ENCODE measurements at regions not wholly inside any gene's neighbourhood (a gene's known extent, or its start where the extent isn't known, plus 50 kb on each side); places are given as distances from the start of the nearest gene placed in this dataset.
"Not testable (repeated sequence)": the region's sequence is repeated elsewhere in the genome, so short reads cannot be mapped to it uniquely, and the experiment has no call there.

- H3K27me3 Mint-ChIP-seq (ENCODE audit: low read depth); H3K27ac Mint-ChIP-seq; H3K9me3 Mint-ChIP-seq; DNase-seq; CTCF ChIA-PET; H3K36me3 Mint-ChIP-seq (ENCODE audit: low read depth); H3K4me3 Mint-ChIP-seq; intact Hi-C loops (cut with micrococcal nuclease): not testable (repeated sequence)
- H3K4me1 Mint-ChIP-seq (ENCODE audit: low read depth) = peaks cover 14% of the 10 kb centered on the region
Observed at GRCh38 chr1:83405789-83406188, 593.1 kb downstream of the TTLL7 start.

DNA sequence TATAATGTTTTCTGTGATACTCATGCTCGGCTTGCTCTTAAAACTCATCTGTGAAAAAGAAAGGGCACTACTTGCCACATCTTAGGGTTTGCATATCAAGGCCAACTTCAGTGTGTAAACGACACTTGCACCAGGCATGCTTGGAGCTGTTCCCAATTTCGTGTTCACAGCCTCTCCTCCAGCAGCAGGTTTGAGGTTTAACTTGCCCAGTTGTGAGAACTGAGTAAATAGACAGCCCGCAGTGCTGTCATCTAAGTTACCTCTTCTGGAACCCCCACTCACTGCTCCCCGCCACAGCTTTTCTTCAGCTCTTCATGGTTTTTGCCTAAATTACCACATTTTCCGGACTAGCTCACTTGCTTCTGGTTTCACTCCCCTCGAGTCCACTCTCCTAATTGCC is 595.4 kb downstream of the TTLL7 start:
- H3K9me3 Mint-ChIP-seq; H3K36me3 Mint-ChIP-seq (ENCODE audit: low read depth); intact Hi-C loops (cut with micrococcal nuclease); H3K4me3 Mint-ChIP-seq; CTCF ChIA-PET; H3K27me3 Mint-ChIP-seq (ENCODE audit: low read depth); H3K27ac Mint-ChIP-seq; DNase-seq: not testable (repeated sequence)
- H3K4me1 Mint-ChIP-seq (ENCODE audit: low read depth) = peaks cover 13% of the 10 kb centered on the region

GRCh38 chr1:83401146-83401545 is 597.8 kb downstream of the TTLL7 start:
- H3K36me3 Mint-ChIP-seq (ENCODE audit: low read depth); H3K27ac Mint-ChIP-seq; H3K27me3 Mint-ChIP-seq (ENCODE audit: low read depth); intact Hi-C loops (cut with micrococcal nuclease); DNase-seq; CTCF ChIA-PET; H3K9me3 Mint-ChIP-seq; H3K4me3 Mint-ChIP-seq: not testable (repeated sequence)
- H3K4me1 Mint-ChIP-seq (ENCODE audit: low read depth) = peaks cover 11% of the 10 kb centered on the region

- intact Hi-C loops (cut with micrococcal nuclease); DNase-seq; H3K27me3 Mint-ChIP-seq (ENCODE audit: low read depth); CTCF ChIA-PET; H3K4me3 Mint-ChIP-seq; H3K27ac Mint-ChIP-seq; H3K9me3 Mint-ChIP-seq; H3K4me1 Mint-ChIP-seq (ENCODE audit: low read depth); H3K36me3 Mint-ChIP-seq (ENCODE audit: low read depth): not testable (repeated sequence)
Observed at GRCh38 chr1:83400173-83400572, 598.8 kb downstream of the TTLL7 start.

DNA sequence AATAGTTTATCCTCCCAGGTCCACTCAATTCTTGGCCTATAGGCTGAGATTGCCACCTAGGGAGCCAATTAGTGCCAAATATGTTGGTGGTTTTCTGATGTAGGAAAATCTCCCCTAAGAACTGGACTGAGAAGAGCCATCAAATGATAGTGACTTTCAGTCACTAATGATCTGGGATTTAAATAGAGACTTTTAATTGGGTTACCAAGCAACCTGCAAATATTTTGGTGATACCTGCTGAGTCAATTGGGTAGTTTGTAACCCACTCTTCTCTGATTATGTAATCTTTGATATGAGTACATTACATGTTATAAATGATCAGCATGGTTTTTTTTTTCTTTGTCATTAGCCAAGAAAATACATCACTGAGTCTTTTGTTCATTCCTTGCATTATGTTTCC is 600.8 kb downstream of the TTLL7 start:
- DNase-seq; H3K4me1 Mint-ChIP-seq (ENCODE audit: low read depth); H3K27ac Mint-ChIP-seq; CTCF ChIA-PET; H3K4me3 Mint-ChIP-seq; H3K36me3 Mint-ChIP-seq (ENCODE audit: low read depth); H3K27me3 Mint-ChIP-seq (ENCODE audit: low read depth); intact Hi-C loops (cut with micrococcal nuclease); H3K9me3 Mint-ChIP-seq: not testable (repeated sequence)

DNA sequence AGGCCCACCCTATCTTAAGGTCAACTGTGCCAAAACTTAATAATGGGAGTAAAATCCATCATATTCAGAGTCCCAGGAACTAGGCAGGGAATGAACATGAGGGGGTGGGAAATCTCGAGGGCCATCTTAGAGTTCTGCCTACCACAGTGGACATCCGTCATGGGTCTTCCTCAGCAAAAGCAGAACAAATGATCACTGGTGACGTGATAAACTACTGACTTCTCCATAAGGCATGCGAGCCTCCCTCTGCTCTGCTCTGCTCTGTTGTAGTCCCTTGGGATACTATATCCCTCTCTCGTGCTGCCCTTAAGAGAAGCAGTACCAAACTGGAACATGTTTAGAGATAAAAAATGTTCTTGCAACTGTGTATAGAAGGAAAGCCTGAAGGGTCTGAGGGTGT is 603.8 kb downstream of the TTLL7 start:
- H3K27ac Mint-ChIP-seq; H3K36me3 Mint-ChIP-seq (ENCODE audit: low read depth); intact Hi-C loops (cut with micrococcal nuclease); H3K4me3 Mint-ChIP-seq; H3K4me1 Mint-ChIP-seq (ENCODE audit: low read depth); DNase-seq; CTCF ChIA-PET; H3K9me3 Mint-ChIP-seq; H3K27me3 Mint-ChIP-seq (ENCODE audit: low read depth): not testable (repeated sequence)

GRCh38 chr1:83386946-83387345 is 612.0 kb downstream of the TTLL7 start:
- H3K4me1 Mint-ChIP-seq (ENCODE audit: low read depth); H3K27me3 Mint-ChIP-seq (ENCODE audit: low read depth); H3K36me3 Mint-ChIP-seq (ENCODE audit: low read depth); H3K9me3 Mint-ChIP-seq; DNase-seq; H3K4me3 Mint-ChIP-seq; CTCF ChIA-PET; intact Hi-C loops (cut with micrococcal nuclease); H3K27ac Mint-ChIP-seq: not testable (repeated sequence)

GRCh38 chr1:83383107-83383506 is 615.8 kb downstream of the TTLL7 start:
- H3K27me3 Mint-ChIP-seq (ENCODE audit: low read depth); H3K4me1 Mint-ChIP-seq (ENCODE audit: low read depth); H3K4me3 Mint-ChIP-seq; H3K36me3 Mint-ChIP-seq (ENCODE audit: low read depth); CTCF ChIA-PET; intact Hi-C loops (cut with micrococcal nuclease); DNase-seq; H3K27ac Mint-ChIP-seq; H3K9me3 Mint-ChIP-seq: not testable (repeated sequence)

DNA sequence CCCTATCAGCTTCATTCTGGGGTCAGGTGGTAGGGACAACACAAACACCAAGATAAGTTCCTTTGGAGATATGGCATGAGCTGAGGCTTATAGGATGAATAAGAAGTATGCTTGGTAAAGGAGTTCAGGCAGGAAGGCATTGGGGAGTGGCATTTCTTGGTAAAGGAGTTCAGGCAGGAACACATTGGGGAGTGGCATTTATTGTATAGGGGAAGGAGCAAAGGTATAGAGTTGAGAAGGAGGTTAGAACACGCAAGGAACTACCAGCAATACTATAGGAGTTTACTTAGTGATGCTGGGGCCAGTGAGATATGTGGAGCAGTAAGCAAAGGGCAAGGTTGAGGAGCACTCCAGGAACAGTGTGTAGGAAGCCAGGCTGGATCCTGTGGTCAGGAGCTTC is 625.9 kb downstream of the TTLL7 start:
- H3K4me3 Mint-ChIP-seq; DNase-seq; H3K36me3 Mint-ChIP-seq (ENCODE audit: low read depth); intact Hi-C loops (cut with micrococcal nuclease); H3K27ac Mint-ChIP-seq; H3K9me3 Mint-ChIP-seq; H3K27me3 Mint-ChIP-seq (ENCODE audit: low read depth); CTCF ChIA-PET; H3K4me1 Mint-ChIP-seq (ENCODE audit: low read depth): not testable (repeated sequence)

DNA sequence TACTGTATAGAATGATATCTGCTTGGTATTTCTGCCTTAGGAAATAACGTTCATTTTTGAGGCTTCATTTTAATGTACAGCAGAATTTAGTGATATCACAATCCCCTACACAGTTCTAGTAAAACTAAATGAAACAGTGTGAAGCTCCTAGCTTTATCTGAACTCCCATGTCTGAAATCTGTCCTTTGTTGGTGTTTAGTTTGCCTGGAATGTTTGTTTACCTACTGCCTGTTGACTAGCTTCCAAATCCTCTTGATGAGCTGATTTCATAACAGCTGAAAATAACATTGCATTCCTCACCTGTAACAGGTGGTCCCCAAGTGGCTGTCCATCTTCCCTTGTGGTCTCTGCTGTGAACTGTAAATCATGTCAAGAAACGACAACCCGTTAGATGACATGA is 629.1 kb downstream of the TTLL7 start:
- CTCF ChIA-PET; intact Hi-C loops (cut with micrococcal nuclease); H3K27me3 Mint-ChIP-seq (ENCODE audit: low read depth): not testable (repeated sequence)

DNA sequence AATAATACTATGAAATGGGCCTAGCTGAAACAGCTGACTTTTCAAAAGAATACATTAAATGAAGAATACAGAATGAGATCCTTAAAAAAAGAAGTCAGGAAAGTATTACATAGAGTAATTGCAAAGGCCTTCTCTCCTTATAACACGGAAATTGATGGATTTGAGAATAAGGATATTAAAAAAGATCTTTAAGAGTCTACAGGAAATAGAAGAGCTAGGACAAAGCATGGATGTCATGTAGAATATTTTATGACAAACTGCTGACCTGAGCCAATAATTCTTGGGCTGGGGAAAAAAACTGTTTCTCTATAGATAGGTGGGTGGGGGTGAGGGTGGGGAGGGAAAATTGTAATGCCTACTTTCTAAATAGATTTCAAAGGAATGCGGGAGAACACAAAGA is 633.6 kb downstream of the TTLL7 start:
- DNase-seq; H3K4me3 Mint-ChIP-seq; H3K36me3 Mint-ChIP-seq (ENCODE audit: low read depth); H3K27me3 Mint-ChIP-seq (ENCODE audit: low read depth); H3K9me3 Mint-ChIP-seq; intact Hi-C loops (cut with micrococcal nuclease); H3K27ac Mint-ChIP-seq; H3K4me1 Mint-ChIP-seq (ENCODE audit: low read depth); CTCF ChIA-PET: not testable (repeated sequence)

More for the DNA sequence above, 629.1 kb downstream of the TTLL7 start:
- DNase-seq; H3K4me1 Mint-ChIP-seq (ENCODE audit: low read depth); H3K36me3 Mint-ChIP-seq (ENCODE audit: low read depth); H3K27ac Mint-ChIP-seq; H3K4me3 Mint-ChIP-seq; H3K9me3 Mint-ChIP-seq: not testable (repeated sequence)

DNA sequence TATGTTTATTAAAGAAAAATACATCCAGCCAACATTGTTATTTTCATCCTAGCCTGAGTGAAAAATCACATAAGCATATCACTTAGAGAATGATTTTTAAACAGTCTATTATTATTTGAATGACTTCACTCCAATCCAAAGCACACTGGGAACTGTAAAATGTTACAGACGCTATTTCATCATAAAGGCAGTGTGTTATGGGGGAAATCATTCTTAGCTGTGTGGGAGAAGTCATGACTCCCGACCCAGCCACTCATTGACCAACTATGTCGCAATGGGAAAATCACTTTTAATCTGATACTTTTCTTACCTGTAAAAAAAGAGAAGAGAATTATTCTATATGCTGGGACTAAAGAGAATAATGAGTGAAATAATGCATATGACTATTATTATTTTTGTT is 653.6 kb downstream of the TTLL7 start:
- CTCF ChIA-PET, H3K9me3 Mint-ChIP-seq, H3K27ac Mint-ChIP-seq: not testable (repeated sequence)

DNA sequence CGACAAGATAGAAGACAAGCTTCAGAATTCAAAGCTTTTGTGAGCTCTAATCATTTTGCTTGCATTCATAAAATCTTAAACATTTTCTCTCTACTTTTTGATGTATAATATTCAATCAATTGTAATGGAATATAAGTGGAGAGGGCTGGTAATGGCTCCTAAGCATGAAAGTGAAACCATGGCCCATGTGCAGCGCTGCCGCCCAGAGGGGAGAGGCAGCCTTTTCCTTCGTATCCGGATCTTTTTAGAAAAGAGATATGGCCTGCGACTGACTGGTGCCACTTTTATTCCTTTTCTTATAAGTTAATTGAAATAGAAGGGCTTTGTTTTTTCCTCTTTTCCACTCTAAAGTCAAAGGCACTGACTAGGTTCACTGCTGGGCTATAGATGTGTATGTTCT is 655.2 kb downstream of the TTLL7 start:
- H3K9me3 Mint-ChIP-seq; intact Hi-C loops (cut with micrococcal nuclease); H3K27ac Mint-ChIP-seq; H3K4me1 Mint-ChIP-seq (ENCODE audit: low read depth); DNase-seq; CTCF ChIA-PET; H3K36me3 Mint-ChIP-seq (ENCODE audit: low read depth); H3K4me3 Mint-ChIP-seq; H3K27me3 Mint-ChIP-seq (ENCODE audit: low read depth): not testable (repeated sequence)

More for the DNA sequence above, 653.6 kb downstream of the TTLL7 start:
- H3K36me3 Mint-ChIP-seq (ENCODE audit: low read depth); DNase-seq; H3K27me3 Mint-ChIP-seq (ENCODE audit: low read depth); intact Hi-C loops (cut with micrococcal nuclease); H3K4me1 Mint-ChIP-seq (ENCODE audit: low read depth); H3K4me3 Mint-ChIP-seq: not testable (repeated sequence)

DNA sequence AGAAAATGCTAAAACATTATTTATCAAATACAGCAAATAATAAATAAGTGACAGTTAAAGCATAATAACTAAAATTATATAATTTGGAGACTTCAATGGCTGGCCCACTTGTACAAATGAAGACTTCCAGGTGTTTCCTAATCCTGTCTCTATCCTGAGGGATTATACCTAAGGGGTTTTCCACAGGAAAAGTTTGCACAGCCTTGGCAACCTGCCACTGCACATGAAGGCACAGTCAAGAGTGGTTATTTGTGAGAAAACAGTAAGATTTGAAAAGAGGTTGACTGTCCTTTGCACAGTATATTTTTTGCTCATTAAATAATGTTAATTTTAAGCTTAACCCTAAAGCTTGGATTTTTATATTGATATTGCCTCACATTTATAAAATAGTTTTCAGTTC is 655.9 kb downstream of the TTLL7 start:
- intact Hi-C loops (cut with micrococcal nuclease); CTCF ChIA-PET; H3K36me3 Mint-ChIP-seq (ENCODE audit: low read depth); H3K9me3 Mint-ChIP-seq; DNase-seq; H3K27me3 Mint-ChIP-seq (ENCODE audit: low read depth); H3K4me3 Mint-ChIP-seq; H3K27ac Mint-ChIP-seq; H3K4me1 Mint-ChIP-seq (ENCODE audit: low read depth): not testable (repeated sequence)
